Uterus (tissue), 2 donors: ENCODE measurements at regions not wholly inside any gene's neighbourhood (a gene's known extent, or its start where the extent isn't known, plus 50 kb on each side); places are given as distances from the start of the nearest gene placed in this dataset.

ENCODE experiments used
- CTCF ChIP-seq, 4 experiments: fragments of 200-600 bp in 2 of 4; fragments of 450-650 bp in 2 of 4; sonication (generic) in 2 of 4; IDR thresholded peaks; one replicate each; pipeline ENCODE4 v1.5.1; 2016 to 2019; ENCODE audit warnings: antibody characterized with exemption in 4 of 4, mild to moderate bottlenecking in 2 of 4, moderate library complexity in 1 of 4
- POLR2A ChIP-seq, 2 donors: fragments of 450-650 bp; IDR thresholded peaks; one replicate each; pipeline ENCODE4 v1.6.1; 2016; ENCODE audit warnings: antibody characterized with exemption in 2 of 2, mild to moderate bottlenecking in 1 of 2, moderate library complexity in 1 of 2

- TF ChIP-seq CTCF (IDR thresholded peaks at IDR 0.05) (peak in 3 of 4 experiments; percentile 16 to 32 (median 20)), POLR2A (IDR thresholded peaks at IDR 0.05) (no peak)
These were observed 75.0 kb downstream of the RWDD3 start for GRCh38 chr1:95309031-95309471.
